Activated CD8-positive, alpha-beta T cell treated with anti-CD3 and anti-CD28 coated beads for 36 hours (primary cell): ENCODE measurements at regions not wholly inside any gene's neighbourhood (a gene's known extent, or its start where the extent isn't known, plus 50 kb on each side); places are given as distances from the start of the nearest gene placed in this dataset.

Experiments used
- ATAC-seq: fragments of 200-7000 bp; cut with Tn5 transposase; one replicate; pipeline ENCODE4 v1.10.0; 2021; ENCODE audit warnings: mild to moderate bottlenecking, moderate library complexity
- CTCF ChIA-PET: fragments of 350-600 bp; sonication (Branson Sonifier 250); formaldehyde crosslinking; loops from one replicate; lab custom pipeline; 2021; ENCODE audit warnings: antibody characterized with exemption; lab: Charles Lee
- POLR2A ChIA-PET: fragments of 350-600 bp; sonication (Branson Sonifier 250); formaldehyde crosslinking; loops from one replicate; lab custom pipeline; 2021; ENCODE audit warnings: antibody characterized with exemption; lab: Charles Lee
- DNase-seq: peaks from one replicate; pipeline ENCODE4 v3.0.0-alpha.2; 2020
- H3K27ac Mint-ChIP-seq: one replicate; pipeline ENCODE4 v1.8.0; 2021; ENCODE audit warnings: mild to moderate bottlenecking, mixed read lengths
- H3K27me3 Mint-ChIP-seq: one replicate; pipeline ENCODE4 v1.8.0; 2021; ENCODE audit warnings: mixed read lengths
- H3K36me3 Mint-ChIP-seq: one replicate; pipeline ENCODE4 v1.8.0; 2021; ENCODE audit warnings: low read depth, mixed read lengths
- H3K4me1 Mint-ChIP-seq: one replicate; pipeline ENCODE4 v1.8.0; 2021; ENCODE audit warnings: low read depth, mixed read lengths
- H3K4me3 Mint-ChIP-seq: one replicate; pipeline ENCODE4 v1.8.0; 2021; ENCODE audit warnings: mild to moderate bottlenecking, moderate library complexity, mixed read lengths
- H3K9me3 Mint-ChIP-seq: one replicate; pipeline ENCODE4 v1.8.0; 2021; ENCODE audit warnings: mixed read lengths
- intact Hi-C: fragments of 100-400 bp; cut with micrococcal nuclease; formaldehyde crosslinking; loops from one replicate; pipeline ENCODE4 v1.10.0; 2022
- TF ChIP-seq, protein P1 (sequence below): fragments of 200-600 bp; IDR thresholded peaks from one replicate; pipeline ENCODE4 v1.8.0; 2022; ENCODE audit warnings: antibody characterized with exemption, mild to moderate bottlenecking

DNA sequence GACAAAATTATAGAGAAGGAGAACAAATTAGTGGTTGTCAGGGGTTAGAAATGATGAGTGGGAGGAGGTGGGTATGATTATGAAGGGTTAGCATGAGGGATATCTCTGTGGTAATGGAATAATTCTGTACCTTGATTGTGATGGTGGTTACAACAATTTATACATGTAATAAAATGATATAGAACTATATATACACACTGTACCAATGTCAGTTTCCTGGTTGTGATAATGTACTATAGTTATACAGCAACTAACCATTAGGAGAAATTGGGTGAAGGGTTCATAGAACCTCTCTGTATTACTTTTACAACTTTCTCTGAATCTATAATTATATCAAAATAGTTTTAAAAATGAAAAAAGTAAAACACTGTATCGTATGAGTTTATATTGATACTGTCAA lies 148.1 kb downstream of the ZNF621 start:
- Mint-ChIP-seq H3K4me1 (no peaks in the 10 kb centered on the region), H3K9me3 (no peaks in the 10 kb centered on the region), H3K4me3 (no peak overlapping the region), H3K36me3 (no peaks in the 10 kb centered on the region), H3K27me3 (peaks cover 8% of the 10 kb centered on the region), H3K27ac (no peak overlapping the region)
- POLR2A ChIA-PET: no interaction called here
- ATAC-seq: no peak
- TF ChIP-seq, protein P1, sequence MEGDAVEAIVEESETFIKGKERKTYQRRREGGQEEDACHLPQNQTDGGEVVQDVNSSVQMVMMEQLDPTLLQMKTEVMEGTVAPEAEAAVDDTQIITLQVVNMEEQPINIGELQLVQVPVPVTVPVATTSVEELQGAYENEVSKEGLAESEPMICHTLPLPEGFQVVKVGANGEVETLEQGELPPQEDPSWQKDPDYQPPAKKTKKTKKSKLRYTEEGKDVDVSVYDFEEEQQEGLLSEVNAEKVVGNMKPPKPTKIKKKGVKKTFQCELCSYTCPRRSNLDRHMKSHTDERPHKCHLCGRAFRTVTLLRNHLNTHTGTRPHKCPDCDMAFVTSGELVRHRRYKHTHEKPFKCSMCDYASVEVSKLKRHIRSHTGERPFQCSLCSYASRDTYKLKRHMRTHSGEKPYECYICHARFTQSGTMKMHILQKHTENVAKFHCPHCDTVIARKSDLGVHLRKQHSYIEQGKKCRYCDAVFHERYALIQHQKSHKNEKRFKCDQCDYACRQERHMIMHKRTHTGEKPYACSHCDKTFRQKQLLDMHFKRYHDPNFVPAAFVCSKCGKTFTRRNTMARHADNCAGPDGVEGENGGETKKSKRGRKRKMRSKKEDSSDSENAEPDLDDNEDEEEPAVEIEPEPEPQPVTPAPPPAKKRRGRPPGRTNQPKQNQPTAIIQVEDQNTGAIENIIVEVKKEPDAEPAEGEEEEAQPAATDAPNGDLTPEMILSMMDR: no peak
- CTCF ChIA-PET: no interaction called here
- intact Hi-C loops: no loop called here
- DNase-seq: no peak

DNA sequence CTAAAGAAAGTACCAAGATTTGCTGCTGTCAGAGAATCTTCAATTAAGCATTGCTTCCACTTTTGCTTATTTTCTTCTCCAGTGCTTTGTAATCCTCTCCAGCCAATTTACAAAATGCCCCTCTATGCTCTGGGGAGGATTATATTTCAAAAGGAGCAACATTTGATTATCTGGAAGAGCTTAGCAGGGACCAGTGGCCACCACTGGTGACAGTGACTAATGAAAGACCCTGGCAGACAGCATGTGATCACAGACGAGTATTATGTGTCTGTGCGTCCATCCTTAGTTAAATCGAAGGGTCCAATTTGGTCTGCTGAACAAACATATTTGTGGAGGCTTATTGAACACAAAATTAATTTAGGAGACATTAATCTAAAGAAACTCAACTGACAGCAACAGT lies 152.6 kb downstream of the ZNF621 start:
- Mint-ChIP-seq H3K27ac (no peak overlapping the region), H3K4me3 (no peak overlapping the region), H3K36me3 (no peaks in the 10 kb centered on the region), H3K9me3 (no peaks in the 10 kb centered on the region), H3K27me3 (peaks cover 3% of the 10 kb centered on the region), H3K4me1 (no peaks in the 10 kb centered on the region)
- DNase-seq (no peak), ATAC-seq (no peak)
- TF ChIP-seq, protein P1: no peak
- ChIA-PET POLR2A (no interaction called here), CTCF (no interaction called here)
- intact Hi-C loops: no loop called here

DNA sequence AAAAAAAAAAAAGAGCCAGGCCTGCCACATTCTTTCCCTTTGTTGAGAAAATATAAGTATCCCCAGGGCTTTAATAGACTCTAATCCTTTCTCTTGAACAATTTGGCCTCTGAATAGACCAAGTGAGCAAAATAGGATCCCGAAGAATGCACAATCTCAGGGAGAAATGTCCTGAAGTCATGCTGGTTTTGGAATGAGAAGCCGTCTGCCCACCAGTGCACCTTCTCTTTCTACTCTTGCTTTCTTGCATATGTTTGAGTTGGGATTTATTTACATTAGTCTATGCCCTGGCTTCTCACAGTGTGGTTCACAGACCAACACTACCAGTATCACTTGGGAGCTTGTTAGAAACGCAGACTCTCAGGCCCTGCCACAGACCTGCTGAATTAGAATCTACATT lies 153.0 kb downstream of the ZNF621 start:
- no peak for ATAC-seq
- CTCF ChIA-PET: no interaction called here
- Mint-ChIP-seq H3K4me3 (no peak overlapping the region), H3K9me3 (no peaks in the 10 kb centered on the region), H3K27me3 (peaks cover 3% of the 10 kb centered on the region), H3K36me3 (no peaks in the 10 kb centered on the region), H3K27ac (no peak overlapping the region), H3K4me1 (no peaks in the 10 kb centered on the region)
- DNase-seq: no peak
- TF ChIP-seq, protein P1: no peak
- intact Hi-C loops: no loop called here
- POLR2A ChIA-PET: no interaction called here

DNA sequence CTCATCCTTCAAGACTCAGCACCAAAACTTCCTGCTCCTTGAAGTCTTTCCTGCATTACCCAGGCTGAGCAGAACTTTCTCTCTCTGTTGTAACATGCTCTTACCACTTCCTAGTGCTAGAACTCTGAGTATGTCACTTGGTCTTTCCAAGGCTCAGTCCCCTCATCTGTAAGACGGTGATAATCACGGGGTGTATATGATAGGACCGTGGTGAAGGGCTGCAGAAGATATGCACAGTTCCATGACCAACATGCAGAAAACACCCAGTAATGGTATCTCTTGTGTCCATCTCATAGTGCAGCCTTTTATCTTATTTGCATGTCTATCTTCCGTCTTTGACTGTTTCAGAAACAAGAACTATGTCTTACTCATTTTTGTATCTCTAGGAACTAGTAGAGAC lies 154.5 kb downstream of the ZNF621 start:
- CTCF ChIA-PET: no interaction called here
- DNase-seq: no peak
- H3K4me3 Mint-ChIP-seq: no peak overlapping the region
- no peak for ATAC-seq
- no peaks in the 10 kb centered on the region for H3K4me1 Mint-ChIP-seq
- H3K27ac Mint-ChIP-seq: no peak overlapping the region
- intact Hi-C loops: no loop called here
- POLR2A ChIA-PET: no interaction called here
- peaks cover 3% of the 10 kb centered on the region for H3K27me3 Mint-ChIP-seq
- H3K36me3 Mint-ChIP-seq: no peaks in the 10 kb centered on the region
- no peaks in the 10 kb centered on the region for H3K9me3 Mint-ChIP-seq
- TF ChIP-seq, protein P1: no peak

DNA sequence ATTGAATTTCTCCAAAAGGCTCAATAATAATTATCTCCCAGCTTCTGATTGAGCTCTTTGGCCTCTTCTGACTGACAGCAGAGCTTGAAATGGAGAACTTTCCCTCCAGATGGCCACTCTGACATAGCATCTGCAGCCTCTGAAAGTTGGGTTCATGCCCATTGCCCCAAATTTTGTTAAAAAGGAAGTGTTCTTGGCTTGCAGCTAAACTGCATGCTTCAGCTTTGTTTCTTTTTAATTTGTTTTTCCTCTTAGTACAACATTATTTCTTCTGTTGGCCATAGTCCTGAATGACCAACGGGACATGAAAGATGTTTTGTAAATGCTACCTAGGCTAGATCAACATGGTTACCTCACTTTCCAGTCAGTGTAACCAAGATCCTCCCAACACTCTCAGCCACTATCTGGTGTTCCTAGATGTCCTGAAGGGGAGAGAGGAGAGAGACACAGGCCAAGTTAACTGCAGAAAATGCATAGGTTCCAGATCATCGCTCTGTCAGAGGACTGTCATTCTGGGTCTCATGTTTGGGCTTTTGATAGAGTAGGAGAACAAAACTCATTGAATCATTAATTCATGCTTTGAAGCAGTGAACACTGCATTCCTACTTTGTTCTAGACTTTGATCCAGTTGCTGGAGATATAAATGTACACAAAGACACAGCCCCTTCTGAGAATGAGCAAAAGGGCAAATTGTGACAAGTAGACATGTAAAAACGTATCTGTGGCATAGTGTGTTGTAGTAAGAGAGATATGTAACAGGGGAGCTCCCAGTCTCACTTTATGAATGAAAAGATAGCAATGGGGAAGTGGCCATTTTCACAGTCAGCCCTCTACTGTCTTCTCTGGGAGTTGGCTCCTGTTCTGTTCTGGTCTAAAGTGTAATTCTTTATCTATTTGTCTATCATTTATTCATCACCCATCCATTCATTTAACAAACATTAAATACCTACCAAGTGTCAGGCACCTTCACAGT lies 156.2 kb downstream of the ZNF621 start:
- Mint-ChIP-seq H3K27ac (no peak overlapping the region), H3K4me3 (no peak overlapping the region), H3K4me1 (no peaks in the 10 kb centered on the region), H3K9me3 (no peaks in the 10 kb centered on the region), H3K36me3 (no peaks in the 10 kb centered on the region), H3K27me3 (no peaks in the 10 kb centered on the region)
- ATAC-seq (no peak), DNase-seq (no peak)
- TF ChIP-seq, protein P1: no peak
- intact Hi-C loops: no loop called here
- CTCF ChIA-PET: no interaction called here
- POLR2A ChIA-PET: no interaction called here
